ENCODE measurements at regions not wholly inside any gene's neighbourhood (a gene's known extent, or its start where the extent isn't known, plus 50 kb on each side); places are given as distances from the start of the nearest gene placed in this dataset.

DNA sequence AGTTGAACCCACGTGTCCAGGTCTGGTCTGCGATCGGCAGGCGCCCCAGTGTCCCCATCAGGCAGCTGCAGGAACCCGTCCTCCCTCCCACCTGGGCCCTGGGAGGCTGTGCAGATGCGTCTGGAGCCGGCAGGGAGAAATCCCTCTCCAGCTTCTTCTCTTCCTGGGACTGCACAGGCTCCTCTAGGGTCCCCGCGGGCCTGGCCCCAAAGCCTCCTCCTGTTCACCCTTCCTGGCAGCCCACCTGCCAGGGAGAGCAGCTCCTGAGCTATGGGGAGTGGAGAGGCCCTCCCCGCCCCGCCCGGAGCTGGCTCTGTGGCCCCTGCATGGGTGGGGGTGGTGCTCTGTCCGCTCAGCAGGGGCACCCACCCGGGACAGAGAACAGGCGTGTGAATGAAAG lies 179.2 kb upstream of the ALKAL2 start:
- TF ChIP-seq CTCF (IDR thresholded peaks at IDR 0.05; ENCODE audit: insufficient read depth, low read depth, low read length) (no peak), EZH2 (IDR thresholded peaks at IDR 0.05; ENCODE audit: insufficient read depth, low read length) (no peak)

Data from astrocyte (in vitro differentiated cells and primary cell).